GM19351 (cell line): ENCODE measurements at regions not wholly inside any gene's neighbourhood (a gene's known extent, or its start where the extent isn't known, plus 50 kb on each side); places are given as distances from the start of the nearest gene placed in this dataset.
"Not testable (repeated sequence)": the region's sequence is repeated elsewhere in the genome, so short reads cannot be mapped to it uniquely, and the experiment has no call there.

Source experiments
- ATAC-seq: cut with Tn5 transposase; IDR thresholded peaks from one replicate; pipeline ENCODE4 v1.9.1; 2021; ENCODE audit warnings: mild to moderate bottlenecking, moderate library complexity; ENCODE audit not compliant: unreplicated experiment

DNA sequence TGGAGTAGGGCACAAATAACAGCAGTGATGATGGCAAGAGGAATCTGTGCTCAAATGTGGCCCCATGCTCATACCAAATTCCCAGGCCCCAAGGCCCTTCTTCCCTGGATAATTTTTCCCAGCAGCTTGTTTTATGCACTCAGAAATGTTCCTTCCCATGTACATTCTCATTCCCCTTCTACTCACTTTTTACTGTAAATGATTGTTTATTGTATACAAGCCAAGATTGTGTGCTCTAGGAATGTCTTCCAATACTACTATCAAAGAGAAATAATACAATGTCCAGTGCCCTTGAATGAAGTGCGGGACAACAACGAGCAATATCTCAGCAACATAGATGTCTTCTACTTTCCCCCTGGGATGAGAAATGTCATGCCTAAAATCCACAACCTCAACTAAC, 201.6 kb downstream of the ICOS start:
- ATAC-seq, result no peak

DNA sequence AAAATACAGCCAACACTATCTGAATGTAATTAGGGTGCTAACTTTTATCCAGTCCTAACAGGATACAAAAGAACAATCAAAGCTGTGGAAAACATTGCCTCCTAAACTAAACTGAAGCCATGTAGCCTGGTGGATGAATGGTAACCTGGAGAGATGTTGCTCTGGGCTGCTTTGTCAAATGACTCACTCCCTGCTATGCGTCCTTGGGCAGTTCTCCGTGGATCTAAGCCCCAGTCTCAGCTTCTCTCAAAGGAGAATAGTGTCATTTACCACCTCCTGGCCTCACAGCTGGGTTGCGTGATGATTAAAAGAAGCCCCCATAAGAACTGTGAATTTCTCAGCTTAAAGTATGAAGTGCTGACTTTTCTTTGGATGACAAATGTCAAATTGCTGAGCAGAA, 203.7 kb downstream of the ICOS start:
- ATAC-seq, result no peak

DNA sequence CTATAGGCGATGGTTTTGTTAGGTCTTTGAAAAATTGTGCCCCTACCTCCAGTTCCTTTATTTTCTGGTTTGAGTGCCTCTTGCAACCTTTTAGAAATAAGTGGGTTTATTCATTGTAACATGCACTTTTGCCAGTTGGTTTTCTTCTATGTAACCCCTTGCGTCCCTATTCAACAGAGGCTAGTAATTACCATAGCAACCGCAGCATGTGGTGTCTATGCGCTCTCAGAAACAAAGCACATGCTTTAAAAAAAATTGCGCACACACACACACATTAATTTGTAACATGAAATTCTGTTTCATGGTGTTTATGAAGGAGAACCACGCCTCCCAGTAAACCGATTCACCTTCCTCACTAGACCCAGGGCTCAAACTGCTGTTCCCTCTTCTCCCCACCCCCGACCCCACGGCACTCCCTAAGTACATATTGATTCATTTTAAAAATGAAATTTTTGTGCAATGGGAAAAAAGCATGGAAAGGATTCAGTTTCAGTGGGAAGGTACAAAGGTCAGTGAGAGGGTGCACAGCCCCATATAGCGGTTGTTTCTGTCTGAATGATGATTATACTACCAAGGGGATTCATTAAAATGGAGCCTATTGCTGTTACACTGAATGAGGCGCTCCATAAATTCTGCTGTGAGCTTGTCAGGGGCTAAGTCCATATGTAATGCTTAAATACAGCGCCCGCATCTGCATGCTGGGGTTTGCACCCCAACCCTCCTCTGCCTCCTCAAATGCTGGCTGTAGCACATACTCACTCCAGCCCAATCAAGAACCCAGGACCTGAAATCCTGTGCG, 206.9 kb downstream of the ICOS start:
- no peak for ATAC-seq

- ATAC-seq, result no peak
These were observed 207.9 kb downstream of the ICOS start for GRCh38 chr2:204144492-204144891.

DNA sequence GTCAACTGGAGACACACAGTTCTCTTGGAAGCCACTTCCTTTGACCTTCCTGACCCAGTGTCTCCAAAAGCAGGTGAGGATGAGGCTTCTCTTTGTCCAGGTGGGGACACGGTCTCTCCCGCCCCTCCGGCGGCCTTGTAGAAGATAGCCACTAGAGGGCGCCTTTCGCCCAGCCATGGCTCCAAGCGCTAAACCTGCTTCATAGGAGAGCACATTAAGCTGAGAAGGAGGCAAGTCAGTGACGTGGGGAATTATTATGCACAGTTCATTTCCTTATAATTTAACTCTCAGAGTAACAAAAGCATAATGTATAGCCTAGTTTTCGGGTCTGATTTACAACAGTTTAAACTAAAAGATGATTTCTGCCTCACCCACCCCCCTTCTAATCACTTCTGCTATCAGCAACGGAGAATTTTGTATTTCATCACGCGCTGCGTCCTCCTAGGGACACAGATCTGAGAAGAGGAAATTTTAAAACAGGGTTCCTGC, 208.7 kb downstream of the ICOS start:
- ATAC-seq, result peak; percentile 99

DNA sequence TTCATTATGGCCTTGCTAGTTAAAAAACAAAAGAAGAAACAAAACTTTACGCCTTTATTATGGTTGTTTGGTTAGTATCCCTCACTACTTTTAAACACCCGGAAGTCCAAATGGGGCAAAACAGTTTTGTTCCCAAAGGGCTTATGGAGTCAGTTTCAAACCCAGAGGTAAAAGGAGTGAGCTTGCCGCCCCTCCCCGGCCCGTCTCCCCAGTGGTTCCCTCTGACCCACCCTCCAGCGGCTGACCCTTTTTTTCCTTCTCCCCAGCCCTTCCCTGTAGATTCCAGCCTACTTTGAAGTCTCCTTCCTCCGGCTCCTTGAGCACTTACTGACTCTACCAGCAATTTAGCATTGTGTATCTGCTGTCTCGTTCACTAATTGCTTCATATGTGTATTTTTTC, 209.2 kb downstream of the ICOS start:
- no peak for ATAC-seq

DNA sequence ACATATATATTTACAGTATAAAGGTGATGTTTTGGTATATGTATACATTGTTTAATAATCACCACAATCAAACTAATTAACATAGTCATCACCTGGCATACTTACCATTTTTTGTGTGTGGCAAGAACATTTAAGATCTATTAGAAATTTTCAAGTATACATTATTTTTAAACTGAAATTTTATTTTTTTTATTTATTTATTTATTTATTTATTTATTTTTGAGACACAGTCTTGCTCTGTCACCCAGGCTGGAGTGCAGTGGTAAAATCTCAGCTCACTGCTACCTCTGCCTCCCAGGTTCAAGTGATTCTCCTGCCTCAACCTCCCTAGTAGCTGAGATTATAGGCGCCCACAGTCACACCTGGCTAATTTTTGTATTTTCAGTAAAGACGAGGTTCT, 210.5 kb downstream of the ICOS start:
- not testable (repeated sequence) for ATAC-seq

GRCh38 chr2:204150721-204151120, 214.2 kb downstream of the ICOS start:
- ATAC-seq, result no peak

GRCh38 chr2:204152616-204153015, 216.1 kb downstream of the ICOS start:
- no peak for ATAC-seq

DNA sequence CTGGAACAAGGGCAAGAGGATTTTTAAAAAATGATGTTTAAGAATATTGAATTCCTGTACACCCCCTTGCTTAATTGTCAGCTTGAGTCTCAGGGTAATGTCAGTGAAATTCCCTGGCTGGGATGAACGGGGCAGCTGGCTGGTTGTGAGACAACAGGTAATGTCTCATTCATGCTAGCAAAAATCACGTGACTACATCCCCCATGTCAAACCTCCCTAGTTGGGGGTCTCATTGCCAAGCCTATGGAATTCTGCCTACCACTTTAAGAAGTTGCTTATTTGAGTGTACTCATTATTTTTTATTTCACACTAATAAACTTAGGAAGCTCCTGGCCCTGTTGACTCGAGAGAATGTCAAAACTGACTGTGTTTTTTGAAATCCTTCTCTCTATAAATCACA, 218.3 kb downstream of the ICOS start:
- no peak for ATAC-seq

- ATAC-seq, result no peak
These were observed 219.9 kb downstream of the ICOS start for GRCh38 chr2:204156456-204156855.

DNA sequence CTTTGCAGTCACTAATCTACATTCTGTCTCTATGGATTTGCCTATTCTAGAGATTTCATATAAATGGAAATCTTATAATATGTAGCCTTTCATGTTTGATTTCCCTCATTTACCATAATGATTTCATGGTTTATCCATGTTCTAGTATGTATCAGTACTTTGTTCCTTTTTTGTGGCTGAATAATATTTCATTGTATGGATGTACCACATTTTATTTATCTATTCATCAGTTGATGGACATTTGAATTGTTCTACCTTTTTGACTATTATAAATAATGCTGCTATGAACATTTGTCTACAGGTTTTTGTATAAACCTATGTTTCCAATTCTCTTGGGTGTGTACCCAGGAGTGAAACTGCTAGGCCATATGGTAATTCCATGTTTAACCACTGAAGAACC, 221.1 kb downstream of the ICOS start:
- no peak for ATAC-seq

- no peak for ATAC-seq
These were observed 223.0 kb downstream of the ICOS start for GRCh38 chr2:204159526-204159925.

GRCh38 chr2:204160989-204161388, 224.4 kb downstream of the ICOS start:
- no peak for ATAC-seq

DNA sequence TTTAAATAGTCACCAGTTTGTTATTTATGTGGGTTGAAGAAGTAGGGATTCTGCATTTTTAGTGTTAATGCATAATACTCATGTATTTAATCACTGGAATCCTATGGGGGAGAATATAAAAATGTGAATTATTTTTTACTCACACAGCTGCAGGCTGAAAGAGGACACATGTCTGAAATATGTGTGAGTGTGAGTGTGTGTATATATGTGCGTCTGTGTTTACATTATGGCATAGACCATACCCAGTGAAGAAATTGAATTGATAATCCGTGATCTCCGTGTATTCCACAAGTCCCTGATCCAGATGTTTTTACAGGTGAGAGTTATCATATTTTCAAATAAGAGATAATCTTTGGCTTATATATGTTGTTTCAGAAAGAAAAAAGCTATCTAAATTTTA, 225.3 kb downstream of the ICOS start:
- no peak for ATAC-seq

- ATAC-seq, result no peak
These were observed 230.4 kb downstream of the ICOS start for GRCh38 chr2:204166961-204167360.

DNA sequence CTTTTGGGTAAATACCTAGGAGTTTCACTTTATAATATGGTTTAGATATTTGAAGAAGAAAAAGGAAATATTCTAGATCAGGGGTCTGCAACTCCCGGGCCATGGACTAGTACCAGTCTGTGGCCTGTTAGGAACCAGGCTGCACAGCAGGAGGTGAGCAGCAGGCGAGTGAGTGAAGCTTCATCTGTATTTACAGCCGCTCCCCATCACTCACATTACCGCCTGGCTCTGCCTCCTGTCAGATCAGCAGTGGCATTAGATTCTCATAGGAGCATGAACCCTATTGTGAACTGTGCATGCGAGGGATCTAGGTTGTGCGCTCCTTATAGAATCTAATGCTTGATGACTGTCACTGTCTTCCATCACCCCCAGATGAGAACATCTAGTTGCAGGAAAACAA, 231.1 kb downstream of the ICOS start:
- ATAC-seq, result not testable (repeated sequence)

DNA sequence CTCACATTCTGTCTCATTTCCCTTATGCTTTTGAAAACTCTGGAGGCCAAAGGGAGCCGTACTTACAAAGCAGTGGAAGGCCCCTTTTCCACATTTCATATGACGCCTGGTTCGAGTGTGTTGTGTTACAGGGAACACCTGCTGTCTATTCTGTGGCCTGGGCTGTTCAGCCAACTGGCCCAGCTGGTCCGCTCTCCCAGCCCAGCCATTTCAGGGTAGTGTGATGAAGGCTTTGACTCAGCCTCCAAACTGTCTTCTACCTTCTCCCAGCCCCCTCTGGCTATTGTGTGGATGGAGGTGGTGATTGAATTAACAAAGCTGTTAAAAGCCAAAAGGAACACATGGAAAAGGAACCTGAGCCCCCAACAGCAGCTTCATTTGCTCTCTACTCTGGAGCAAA, 233.8 kb downstream of the ICOS start:
- no peak for ATAC-seq

GRCh38 chr2:204171432-204172144, 235.0 kb downstream of the ICOS start:
- no peak for ATAC-seq

DNA sequence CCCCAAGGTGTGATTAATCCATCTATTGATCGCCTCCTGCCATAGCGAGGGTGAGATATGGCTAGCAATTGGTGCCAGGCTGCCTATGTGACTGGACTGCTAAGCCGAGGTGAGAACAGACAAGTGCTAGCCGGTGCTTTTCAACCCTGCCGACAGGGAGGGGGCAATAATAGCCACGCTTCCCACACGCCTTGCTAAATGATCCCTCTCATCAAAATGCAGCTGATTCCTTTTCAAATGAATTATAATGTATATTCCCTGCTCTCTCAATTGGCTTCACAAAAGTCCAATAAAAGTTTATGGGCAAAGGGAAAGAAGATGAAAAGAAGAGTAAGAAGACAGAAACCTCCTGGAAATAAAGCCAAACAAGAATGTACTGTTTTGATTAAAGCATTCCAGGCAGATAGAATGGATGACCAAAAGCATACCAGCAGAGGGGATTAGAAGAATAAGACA, 235.6 kb downstream of the ICOS start:
- no peak for ATAC-seq

DNA sequence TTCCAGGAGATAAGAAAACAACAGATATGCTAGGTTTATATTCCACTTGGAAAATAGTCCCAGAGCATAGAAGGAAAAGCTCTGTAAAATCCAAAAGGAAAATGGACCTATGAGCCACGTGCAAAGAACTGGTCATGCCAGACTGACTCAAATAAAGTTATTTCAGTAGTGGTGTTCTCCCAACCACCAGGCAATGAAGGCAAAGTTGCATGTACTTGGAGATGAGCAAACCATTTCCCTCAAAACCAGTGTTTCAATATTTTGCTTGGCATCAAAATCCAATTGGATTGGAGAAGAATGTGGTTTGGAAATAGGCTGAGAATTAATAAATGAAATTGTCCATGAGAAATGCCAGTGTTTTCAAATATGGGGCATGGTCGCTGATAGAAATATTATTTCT, 237.5 kb downstream of the ICOS start:
- ATAC-seq, result no peak

DNA sequence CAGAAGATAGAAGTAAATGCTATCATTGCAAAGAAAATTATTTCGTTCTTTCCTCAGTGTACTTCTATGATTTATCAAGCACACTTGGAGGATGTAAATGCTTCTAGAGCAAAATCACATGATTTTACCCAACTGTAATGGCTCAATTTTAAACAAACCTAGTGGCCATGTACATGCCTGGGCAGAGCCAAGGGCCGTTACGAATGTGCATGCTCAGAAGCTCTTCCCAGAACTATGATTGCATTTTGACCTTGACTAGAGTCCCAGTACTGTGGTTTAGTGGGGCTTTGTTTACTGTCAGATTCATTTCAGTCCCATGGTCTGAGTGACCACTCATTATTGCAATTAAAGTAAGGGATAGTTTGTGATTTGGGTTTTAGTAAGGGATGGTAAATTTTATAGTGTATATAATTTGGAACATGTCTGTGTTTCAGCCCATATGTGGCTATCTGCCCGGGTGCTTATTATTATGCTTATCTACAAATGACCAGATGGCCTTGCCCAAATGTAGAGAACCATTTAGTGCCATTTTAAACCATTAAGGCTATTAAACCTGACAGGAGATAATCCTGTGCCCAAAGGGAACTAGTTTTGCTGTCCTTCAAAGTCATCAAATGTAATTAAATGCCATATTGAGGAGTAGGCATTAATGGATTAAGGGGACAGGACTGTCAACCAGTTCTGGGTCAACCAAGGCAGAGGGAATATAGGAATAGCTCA, 239.1 kb downstream of the ICOS start:
- no peak for ATAC-seq
